PFSK-1 (cell line): ENCODE measurements at regions not wholly inside any gene's neighbourhood (a gene's known extent, or its start where the extent isn't known, plus 50 kb on each side); places are given as distances from the start of the nearest gene placed in this dataset.

Experiments used
- FOXP2 ChIP-seq: optimal IDR thresholded peaks from 2 replicates; pipeline ENCODE3; 2011; ENCODE audit warnings: borderline replicate concordance, control low read depth, inconsistent platforms; ENCODE audit not compliant: insufficient read depth; ENCODE audit errors: extremely low read length, extremely low read depth
- POLR2AphosphoS5 ChIP-seq: IDR thresholded peaks from 2 replicates; pipeline ENCODE4 v1.6.1; 2012; ENCODE audit warnings: low read depth, mild to moderate bottlenecking, control low read depth, low read length, moderate library complexity
- SIN3A ChIP-seq: IDR thresholded peaks from 2 replicates; pipeline ENCODE4 v1.6.1; 2012; ENCODE audit warnings: mild to moderate bottlenecking, low read length, moderate library complexity, borderline replicate concordance; ENCODE audit not compliant: insufficient read depth
- TF ChIP-seq, protein P1 (sequence below), 2 experiments: IDR thresholded peaks; 2 replicates each; pipeline versions ENCODE4 v1.6.1 to v1.8.0; 2011 to 2012; ENCODE audit warnings: low read depth in 2 of 2, low read length in 2 of 2, control low read depth in 1 of 2, inconsistent platforms in 1 of 2, mild to moderate bottlenecking in 1 of 2, moderate library complexity in 1 of 2; ENCODE audit not compliant: insufficient read depth in 1 of 2

DNA sequence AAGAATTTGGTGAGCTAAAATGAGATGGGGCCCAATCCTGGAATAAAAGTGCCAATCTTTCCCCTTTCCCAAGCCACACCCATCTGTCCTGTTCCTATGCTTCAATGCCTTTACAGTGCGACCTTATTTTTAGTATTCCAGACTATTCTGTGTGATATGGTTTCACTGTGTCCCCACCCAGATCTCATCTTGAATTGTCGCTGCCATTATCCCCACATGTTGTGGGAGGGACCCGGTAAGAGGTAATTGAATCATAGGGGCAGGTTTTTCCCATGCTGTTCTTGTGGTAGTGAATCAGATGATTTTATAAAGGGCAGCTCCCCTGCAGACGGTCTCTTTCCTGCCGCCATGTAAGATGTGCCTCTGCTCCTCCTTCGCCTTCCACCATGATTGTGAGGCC, 129.3 kb upstream of the KIF26B start:
- TF ChIP-seq, protein P1, sequence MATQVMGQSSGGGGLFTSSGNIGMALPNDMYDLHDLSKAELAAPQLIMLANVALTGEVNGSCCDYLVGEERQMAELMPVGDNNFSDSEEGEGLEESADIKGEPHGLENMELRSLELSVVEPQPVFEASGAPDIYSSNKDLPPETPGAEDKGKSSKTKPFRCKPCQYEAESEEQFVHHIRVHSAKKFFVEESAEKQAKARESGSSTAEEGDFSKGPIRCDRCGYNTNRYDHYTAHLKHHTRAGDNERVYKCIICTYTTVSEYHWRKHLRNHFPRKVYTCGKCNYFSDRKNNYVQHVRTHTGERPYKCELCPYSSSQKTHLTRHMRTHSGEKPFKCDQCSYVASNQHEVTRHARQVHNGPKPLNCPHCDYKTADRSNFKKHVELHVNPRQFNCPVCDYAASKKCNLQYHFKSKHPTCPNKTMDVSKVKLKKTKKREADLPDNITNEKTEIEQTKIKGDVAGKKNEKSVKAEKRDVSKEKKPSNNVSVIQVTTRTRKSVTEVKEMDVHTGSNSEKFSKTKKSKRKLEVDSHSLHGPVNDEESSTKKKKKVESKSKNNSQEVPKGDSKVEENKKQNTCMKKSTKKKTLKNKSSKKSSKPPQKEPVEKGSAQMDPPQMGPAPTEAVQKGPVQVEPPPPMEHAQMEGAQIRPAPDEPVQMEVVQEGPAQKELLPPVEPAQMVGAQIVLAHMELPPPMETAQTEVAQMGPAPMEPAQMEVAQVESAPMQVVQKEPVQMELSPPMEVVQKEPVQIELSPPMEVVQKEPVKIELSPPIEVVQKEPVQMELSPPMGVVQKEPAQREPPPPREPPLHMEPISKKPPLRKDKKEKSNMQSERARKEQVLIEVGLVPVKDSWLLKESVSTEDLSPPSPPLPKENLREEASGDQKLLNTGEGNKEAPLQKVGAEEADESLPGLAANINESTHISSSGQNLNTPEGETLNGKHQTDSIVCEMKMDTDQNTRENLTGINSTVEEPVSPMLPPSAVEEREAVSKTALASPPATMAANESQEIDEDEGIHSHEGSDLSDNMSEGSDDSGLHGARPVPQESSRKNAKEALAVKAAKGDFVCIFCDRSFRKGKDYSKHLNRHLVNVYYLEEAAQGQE (IDR thresholded peaks at IDR 0.05; ENCODE audit: insufficient read depth in 1 of 2, low read depth in 2 of 2, low read length in 2 of 2) = no peak
- TF ChIP-seq SIN3A (no peak), POLR2AphosphoS5 (no peak), FOXP2 (no peak)
